CD4-positive, alpha-beta T cell treated with Interleukin-15 for 4 hours (primary cell): ENCODE measurements at regions not wholly inside any gene's neighbourhood (a gene's known extent, or its start where the extent isn't known, plus 50 kb on each side); places are given as distances from the start of the nearest gene placed in this dataset.

ENCODE experiments used
- DNase-seq: peaks from one replicate; pipeline ENCODE4 v3.0.0-alpha.2; 2020; ENCODE audit warnings: low spot score

- DNase-seq: no peak
Observed at GRCh38 chr2:5955921-5956320, 263.7 kb downstream of the SOX11 start.

DNA sequence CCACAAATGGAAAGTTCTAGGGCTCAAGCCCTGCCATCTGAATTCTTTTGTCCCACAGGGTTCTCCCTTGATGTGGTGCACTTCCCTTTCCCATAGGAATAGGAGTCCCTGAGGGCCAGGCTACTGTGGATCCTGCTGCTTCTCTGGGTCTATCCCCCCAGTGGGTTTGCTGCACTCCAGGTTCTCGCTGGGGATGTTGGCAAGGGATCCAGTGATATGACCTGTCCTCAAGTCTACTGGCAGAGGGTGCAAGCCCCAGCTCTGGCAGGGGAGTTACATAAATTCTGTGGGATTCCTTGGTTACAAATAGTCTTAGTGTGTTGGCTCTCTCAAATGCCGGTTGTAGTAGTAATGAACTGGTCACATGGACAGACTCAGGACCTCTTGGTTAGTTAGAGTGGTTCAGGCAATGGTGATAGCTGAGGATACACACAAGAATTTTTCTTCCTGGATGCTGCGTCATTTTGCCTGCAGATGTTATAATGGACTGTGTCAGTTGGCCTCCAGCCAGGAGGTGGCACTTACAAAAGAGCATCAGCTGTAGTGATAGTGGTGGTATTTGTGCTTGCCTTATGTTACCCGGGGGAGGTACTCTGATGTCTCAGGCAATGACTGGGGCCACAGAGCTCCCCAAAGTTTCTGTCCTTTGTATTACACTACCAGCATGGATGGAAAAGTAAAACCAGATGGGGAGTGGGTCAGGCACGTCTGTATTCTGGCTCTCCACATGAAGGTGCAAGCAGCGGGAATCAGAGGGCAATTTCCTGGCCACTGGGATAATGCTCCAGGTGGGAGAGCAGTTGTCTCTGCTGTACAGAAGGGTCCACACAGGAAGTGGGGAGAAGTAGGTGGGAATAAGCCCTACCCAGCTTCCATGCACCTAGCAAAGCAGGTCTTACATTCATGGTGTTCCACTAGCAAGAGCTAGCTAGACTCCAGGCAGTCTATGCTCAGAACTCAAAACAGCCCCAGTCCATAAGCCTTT, 267.9 kb downstream of the SOX11 start:
- DNase-seq: no peak

GRCh38 chr2:5967506-5967905, 275.3 kb downstream of the SOX11 start:
- DNase-seq: no peak

DNA sequence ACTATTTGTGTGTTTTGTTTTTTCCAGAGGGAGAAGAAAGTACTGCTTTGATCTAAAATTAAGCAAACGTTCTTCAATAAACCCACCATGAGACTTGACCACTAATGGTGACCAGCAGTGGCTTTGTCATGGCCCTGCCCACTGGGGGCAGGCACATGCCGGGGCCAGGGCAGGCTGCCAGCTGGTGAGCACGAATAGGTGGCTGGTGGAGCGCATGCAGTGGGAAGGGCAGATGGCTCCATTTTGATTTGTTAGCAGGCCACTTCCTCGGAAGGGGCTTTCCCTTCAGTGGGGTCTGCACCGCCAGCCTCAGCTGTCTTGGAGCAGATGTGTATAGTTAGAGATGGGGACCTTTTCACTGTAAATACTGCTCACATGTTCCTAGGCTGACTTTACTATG, 277.1 kb downstream of the SOX11 start:
- DNase-seq: no peak

DNA sequence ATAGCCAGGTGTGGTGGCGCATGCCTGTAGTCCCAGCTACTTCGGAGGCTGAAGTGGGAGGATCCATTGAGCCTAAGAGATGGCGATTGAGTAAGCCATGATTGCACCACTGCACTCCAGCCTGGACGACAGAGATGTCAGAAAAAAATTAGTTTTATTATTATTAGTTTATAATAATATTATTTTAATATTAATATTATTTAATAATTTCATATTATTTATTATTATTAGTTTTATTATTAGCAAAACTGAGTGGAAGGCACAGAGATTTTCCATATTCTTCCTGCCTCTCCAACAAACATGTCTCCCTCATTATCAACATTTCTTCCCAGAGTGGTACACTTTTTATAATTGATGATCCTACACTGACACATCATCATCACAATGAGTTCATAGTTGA, 278.2 kb downstream of the SOX11 start:
- DNase-seq: no peak

- DNase-seq: no peak
Observed at GRCh38 chr2:5974477-5974876, 282.3 kb downstream of the SOX11 start.

DNA sequence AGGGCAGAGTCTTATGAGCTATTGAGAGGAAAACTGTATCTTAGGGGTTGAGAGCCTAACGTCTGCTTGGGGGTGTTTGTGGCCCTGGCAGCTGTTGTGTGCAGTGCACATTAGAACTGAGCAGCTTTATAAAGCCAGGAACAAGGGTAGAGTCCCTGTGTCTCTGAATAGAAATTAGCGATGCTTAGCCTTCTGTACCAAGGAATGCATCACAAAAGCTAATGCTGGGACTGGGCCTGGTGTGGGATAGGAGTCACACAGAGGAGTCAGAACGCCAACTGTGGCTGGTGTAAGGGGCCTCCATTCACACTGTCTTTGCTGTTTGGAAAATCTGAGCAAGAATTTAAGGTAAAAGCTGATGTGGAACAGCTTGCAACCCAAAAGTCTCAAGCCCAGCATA, 283.2 kb downstream of the SOX11 start:
- no peak for DNase-seq

- no peak for DNase-seq
Observed at GRCh38 chr2:5976531-5977065, 284.4 kb downstream of the SOX11 start.

GRCh38 chr2:5977477-5977876, 285.3 kb downstream of the SOX11 start:
- DNase-seq: no peak

DNA sequence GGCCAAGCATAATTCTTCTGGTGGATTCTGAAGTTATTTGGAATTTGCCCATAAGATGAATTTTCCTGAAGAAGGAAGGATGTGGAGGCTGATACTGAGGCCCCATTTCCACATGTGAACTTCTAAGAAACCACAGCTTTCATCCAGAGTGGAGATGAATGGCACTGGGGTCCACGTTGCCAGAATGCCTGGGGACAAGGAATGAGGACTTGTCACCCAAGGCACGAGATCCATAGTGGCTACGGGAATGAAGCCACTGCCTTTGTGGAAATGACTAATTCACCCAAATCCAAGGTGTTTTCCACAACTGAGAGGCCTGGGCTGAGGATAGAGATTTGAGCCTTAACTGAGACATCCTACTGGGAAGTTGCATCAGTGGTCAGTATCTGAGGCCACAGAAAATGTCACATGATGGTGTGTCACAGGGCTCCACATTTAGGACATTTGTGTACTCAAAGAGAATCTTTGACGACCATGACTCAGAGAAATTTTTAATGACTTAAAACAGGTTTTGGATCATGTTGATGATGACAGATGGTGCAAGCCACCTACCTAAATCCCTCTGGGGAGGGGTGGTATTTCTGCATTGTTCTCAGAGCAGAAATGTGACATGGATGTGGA, 286.1 kb downstream of the SOX11 start:
- DNase-seq: no peak

DNA sequence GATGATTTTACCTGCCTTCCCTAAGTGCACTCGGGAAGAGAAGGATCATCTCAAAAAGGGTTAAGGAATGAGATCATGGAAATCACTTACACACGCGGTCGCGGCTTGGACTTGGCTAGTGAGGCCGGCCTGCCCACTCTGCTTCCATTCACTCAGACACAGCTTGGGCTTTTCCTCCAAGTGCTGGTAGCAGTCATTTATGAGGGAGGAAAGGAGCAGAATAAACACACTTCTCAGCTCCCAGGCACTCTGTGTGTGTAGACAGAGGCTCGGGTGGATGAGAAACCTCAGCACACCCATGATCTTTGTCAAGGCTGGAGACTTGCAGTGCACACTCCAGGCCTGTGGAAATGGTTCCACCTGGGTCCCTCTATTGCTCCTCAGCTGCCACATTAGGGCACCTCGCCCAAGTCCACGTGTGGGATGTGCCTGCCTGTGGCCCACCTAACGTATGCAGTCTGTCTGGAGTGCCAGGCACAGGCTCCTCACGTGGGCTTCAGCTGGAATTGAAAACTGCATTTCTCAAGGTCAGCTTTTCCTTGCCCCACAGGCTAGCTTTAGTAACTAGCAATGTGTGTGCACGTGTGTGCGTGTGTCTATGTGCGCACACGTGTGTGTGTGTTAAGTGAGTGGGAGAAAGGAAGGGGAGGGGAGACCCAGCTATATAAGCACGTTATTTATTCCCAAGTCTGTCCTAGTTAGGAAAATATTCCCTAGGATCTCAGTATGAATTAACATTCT, 288.4 kb downstream of the SOX11 start:
- no peak for DNase-seq

- DNase-seq: no peak
Observed at GRCh38 chr2:5982193-5982902, 290.2 kb downstream of the SOX11 start.

DNA sequence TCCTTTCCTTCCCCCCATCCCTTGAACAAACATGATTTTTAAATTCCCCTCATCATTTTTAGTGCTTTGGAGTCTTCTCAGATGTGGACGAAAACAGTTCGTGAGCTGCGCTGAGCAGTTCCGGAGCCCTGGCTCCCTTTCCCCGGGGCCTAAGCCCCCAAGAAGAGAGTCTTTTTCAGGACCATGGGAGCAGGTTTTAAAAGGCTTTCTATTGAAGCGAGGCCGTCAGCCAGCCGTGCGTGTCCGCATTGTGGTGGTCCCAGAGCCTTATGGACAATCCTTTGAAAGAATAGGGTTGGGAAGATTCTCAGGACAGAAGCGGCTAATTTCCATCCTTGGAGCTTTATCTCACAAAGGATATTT, 290.7 kb downstream of the SOX11 start:
- no peak for DNase-seq

DNA sequence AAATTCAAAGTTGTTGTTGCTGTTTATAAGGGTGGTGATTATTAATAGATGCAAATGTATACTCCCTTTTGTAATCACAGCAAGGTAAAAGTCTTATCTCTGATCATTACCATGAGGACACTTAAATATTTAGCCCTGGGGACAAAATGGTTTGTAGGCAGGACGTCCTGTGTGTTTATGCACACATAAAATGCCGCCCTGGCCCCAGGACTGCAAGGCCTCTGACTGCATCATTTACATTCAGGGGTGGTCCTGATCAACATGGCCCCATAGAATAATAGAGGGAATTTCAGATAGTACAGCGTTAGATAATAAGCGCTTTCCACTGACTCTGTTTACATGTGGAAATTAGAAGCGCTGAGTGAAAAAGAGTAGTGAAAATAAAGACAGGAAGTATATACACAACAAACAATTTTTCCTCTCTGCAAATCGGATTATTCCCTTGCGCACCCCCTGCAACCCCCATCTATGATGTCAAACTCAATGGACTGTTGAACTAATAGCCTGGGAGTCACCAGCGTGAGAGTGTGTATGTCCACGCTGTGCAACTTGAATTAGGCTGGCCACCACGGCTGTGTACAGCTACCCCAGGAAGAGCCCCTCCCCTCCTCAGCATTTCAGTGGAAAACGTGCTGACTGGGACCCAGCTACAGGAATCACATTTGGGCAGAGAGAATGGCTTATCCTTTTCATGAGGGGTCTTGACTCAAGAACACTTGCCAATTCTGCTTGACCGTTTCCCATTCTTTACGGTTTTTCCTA, 291.5 kb downstream of the SOX11 start:
- no peak for DNase-seq

DNA sequence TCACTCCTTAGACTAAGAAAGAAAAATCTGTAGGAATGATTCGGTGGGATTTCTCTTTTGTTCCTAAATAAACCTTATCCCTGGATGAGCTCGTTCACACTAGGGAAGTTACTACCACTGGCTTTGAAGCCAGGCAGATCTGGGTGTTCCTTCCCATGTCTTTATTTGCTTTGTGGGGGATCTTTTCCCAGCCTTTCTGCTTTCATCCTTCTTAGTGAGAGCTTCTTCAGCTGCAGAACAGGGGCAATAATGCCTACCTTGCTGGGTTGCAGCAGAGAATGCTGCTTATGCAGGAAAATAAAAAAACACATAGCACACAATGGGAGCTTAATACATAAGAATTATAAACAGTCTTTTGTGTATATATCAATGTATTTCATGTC, 292.1 kb downstream of the SOX11 start:
- DNase-seq: no peak

DNA sequence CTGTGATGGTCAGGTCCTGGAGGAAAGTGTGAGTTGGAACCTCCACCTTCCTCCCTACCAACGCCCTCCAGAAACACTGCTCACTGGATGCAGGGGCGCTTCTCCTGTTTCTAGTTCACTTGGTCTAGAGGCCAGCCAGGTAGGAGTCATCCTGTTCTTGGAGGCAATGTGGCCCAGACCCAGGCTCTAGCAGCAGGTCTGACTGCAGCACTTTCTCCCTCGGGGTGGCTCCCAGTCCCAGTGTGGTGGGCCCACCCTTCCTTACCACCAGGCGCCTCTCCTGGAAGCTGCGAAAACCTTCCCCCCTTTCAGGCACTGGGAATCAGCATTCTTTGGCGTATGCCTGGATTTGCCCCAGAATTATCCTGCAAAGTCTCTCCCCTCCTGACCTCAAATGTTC, 292.8 kb downstream of the SOX11 start:
- no peak for DNase-seq

DNA sequence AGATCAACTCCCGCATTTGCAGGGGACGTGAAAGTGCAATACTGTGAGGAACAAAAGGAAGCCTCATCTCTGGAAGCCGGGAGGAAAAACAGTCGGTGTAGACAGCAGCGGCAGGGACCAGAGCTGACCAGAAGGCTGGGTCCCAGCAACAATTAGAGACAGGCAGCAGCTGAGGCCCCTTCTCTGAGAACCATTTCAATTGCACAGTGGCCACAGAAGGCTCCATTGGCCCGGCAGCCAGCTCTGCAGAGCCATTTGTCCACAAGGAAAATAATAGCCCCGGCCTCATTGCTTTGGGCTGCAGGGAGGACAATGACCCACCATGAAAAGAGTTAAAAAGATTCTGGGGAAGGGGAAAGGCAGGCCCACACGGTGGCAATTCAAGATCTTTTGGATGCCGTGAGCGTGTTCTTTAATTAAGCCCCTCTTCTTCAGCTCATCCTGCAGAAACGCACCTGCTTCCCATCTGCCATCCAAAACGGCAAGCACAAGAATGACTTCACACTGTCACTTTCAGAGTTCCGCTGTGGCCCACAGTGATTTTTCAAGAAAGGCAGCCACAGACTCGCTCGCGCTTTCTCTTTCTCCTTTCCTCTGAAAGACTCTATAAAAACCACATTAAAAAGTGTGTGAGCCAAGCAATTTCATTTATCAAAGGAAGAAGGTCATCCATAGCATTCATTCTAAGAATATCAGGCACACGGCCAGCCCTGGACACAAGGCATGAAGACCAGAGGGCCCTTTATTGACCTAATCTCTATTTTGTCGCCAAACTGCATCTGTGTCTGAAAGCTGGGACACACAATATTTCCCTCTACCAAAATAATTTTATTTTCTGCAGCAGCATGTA, 293.6 kb downstream of the SOX11 start:
- no peak for DNase-seq

DNA sequence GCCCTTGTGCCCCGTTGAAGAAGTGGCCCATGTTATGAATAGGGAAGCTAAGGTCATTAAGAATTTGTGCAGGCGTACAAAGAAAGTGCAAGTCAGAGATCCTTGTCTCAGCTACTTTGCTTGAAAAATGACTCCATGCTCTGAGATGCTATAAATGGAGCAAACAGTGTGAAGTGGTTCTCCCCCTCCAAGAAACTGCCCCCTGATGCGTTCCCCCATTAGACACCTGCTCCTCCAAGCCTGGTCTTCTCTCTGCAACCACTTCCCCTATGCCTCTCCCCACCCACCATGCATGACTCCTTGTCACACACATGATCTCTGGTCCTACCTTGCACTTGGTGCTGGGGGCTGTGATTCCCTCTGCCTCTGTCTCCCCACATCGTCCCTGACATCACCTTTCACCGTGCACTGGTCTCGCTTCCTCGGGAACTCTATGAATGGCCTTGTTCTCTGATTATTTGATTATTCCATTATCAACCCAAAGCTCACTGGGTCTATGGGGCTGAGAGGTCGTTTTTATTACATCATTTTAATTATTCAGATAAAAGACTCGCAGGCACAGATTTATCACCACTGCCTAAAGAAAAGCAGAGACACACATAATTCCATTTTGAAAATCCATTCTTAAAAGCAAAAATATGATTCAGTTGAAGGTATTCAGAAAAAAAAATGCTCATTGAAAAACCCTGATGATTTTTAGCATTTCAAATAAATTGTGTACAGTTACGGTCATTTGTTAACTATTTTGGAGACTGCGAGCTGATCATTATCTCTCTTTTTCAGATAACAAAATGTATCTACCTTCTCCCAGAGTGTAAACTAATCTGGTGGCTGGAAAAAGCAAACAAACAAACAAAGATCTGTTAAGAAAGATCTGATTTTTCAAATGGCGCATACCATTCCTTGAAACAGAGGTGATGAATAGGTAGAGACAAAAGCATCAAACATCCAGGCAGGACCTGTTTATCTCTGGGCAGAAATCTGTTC, 294.9 kb downstream of the SOX11 start:
- no peak for DNase-seq

- no peak for DNase-seq
Observed at GRCh38 chr2:5988120-5988519, 295.9 kb downstream of the SOX11 start.
